HepG2 (cell line): ENCODE measurements at regions not wholly inside any gene's neighbourhood (a gene's known extent, or its start where the extent isn't known, plus 50 kb on each side); places are given as distances from the start of the nearest gene placed in this dataset.

Source experiments
- ATAC-seq: fragments of 200-7000 bp; cut with Tn5 transposase; 3 replicates; pipeline ENCODE4 v1.9.1; 2020; ENCODE audit warnings: mild to moderate bottlenecking, moderate library complexity
- BruUV-seq: library from RNA; stranded (reverse); fragments of 400-500 nt; replicated peaks from 2 replicates; lab custom pipeline; 2021; lab: Mats Ljungman, UMichigan
- CTCF ChIA-PET: fragments of 300-600 bp; formaldehyde crosslinking; extraction: SDS; loops from one replicate; lab custom pipeline; 2021; ENCODE audit warnings: low total read pairs, inconsistent platforms, low intra/inter-chr PET ratio; lab: Yijun Ruan, JAX
- POLR2A ChIA-PET: fragments of 350-600 bp; sonication (Branson Sonifier 250); formaldehyde crosslinking; loops from one replicate; lab custom pipeline; 2020; ENCODE audit warnings: antibody characterized with exemption, inconsistent platforms; lab: Yijun Ruan, JAX
- DNase-seq: peaks from one replicate; pipeline ENCODE4 v3.0.0-alpha.2; 2015; ENCODE audit warnings: low spot score
- FAIRE-seq: peaks from 3 replicates; lab custom pipeline; 2011; peaks lifted over from hg19 to GRCh38; lab: Jason Lieb, UNC
- H2AFZ ChIP-seq: one replicate; pipeline ENCODE4 v1.6.1; 2011; ENCODE audit warnings: low read length, inconsistent platforms
- H3K27ac ChIP-seq: fragments of 300-600 bp; 3 replicates; pipeline ENCODE4 v1.8.0; 2011; ENCODE audit warnings: mixed run types, mild to moderate bottlenecking, mixed read lengths, low read length, inconsistent platforms; ENCODE audit not compliant: insufficient read depth; ENCODE audit errors: extremely low read length
- H3K27me3 ChIP-seq, 2 experiments: fragments of 200-600 bp in 1 of 2; 2 replicates in 1 of 2; 3 replicates in 1 of 2; pipeline versions ENCODE4 v1.6.0 to v1.8.0; 2011; ENCODE audit warnings: low read length in 2 of 2, mild to moderate bottlenecking in 2 of 2, moderate library complexity in 2 of 2, inconsistent platforms in 1 of 2; ENCODE audit not compliant: insufficient read depth in 2 of 2, control insufficient read depth in 1 of 2
- H3K36me3 ChIP-seq, 2 experiments: fragments of 200-600 bp in 1 of 2; replicated peaks in 1 of 2; 2 replicates in 1 of 2; 3 replicates in 1 of 2; pipeline versions ENCODE4 v1.5.1 to v1.8.0; 2011; ENCODE audit warnings: low read length in 2 of 2, inconsistent platforms in 1 of 2; ENCODE audit not compliant: insufficient read depth in 2 of 2, control insufficient read depth in 1 of 2
- H3K4me1 ChIP-seq: 2 replicates; pipeline ENCODE4 v1.5.1; 2012; ENCODE audit warnings: low read length, inconsistent platforms; ENCODE audit not compliant: insufficient read depth
- H3K4me2 ChIP-seq: 2 replicates; pipeline ENCODE4 v1.6.0; 2011; ENCODE audit warnings: low read depth, low read length, inconsistent platforms
- H3K4me3 ChIP-seq, 3 experiments: fragments of 200-600 bp in 1 of 3; sonication (generic), shearing (Covaris generic) in 1 of 3; replicated peaks in 1 of 3; 2 replicates each; pipeline ENCODE4 v1.5.1; 2011 to 2016; ENCODE audit warnings: low read length in 3 of 3, inconsistent platforms in 2 of 3, low read depth in 2 of 3, mild to moderate bottlenecking in 2 of 3, control low read depth in 1 of 3, mixed read lengths in 1 of 3; ENCODE audit not compliant: insufficient read depth in 1 of 3
- H3K79me2 ChIP-seq: one replicate; pipeline ENCODE4 v1.6.1; 2011; ENCODE audit warnings: low read length, inconsistent platforms; ENCODE audit not compliant: insufficient read depth
- H3K9ac ChIP-seq: 2 replicates; pipeline ENCODE4 v1.6.0; 2011; ENCODE audit warnings: mild to moderate bottlenecking, low read depth, low read length, inconsistent platforms; ENCODE audit not compliant: insufficient read depth
- H3K9me3 ChIP-seq: 2 replicates; pipeline ENCODE4 v1.5.1; 2012; ENCODE audit warnings: mild to moderate bottlenecking, low read length
- H4K20me1 ChIP-seq: 2 replicates; pipeline ENCODE4 v1.6.0; 2011; ENCODE audit warnings: inconsistent platforms, mild to moderate bottlenecking, low read length, moderate library complexity; ENCODE audit not compliant: insufficient read depth
- ATRX ChIP-seq: sonication (generic); formaldehyde crosslinking; IDR thresholded peaks from 2 replicates; pipeline ENCODE4 v1.4.0; 2020; ENCODE audit warnings: missing genetic modification reagents, borderline replicate concordance
- DMAP1 ChIP-seq: IDR thresholded peaks from 2 replicates; pipeline ENCODE4 v1.6.1; 2016
- HDAC6 ChIP-seq: fragments of 200-600 bp; sonication (generic); IDR thresholded peaks from 2 replicates; pipeline ENCODE4 v1.7.0; 2017; ENCODE audit warnings: mild to moderate bottlenecking, antibody characterized with exemption, low read length, low read depth
- HNRNPK ChIP-seq: fragments of 200-400 bp; formaldehyde crosslinking; IDR thresholded peaks from 2 replicates; pipeline ENCODE4 v1.6.1; 2018; ENCODE audit warnings: low read length, low read depth, moderate library complexity, mild to moderate bottlenecking; ENCODE audit not compliant: poor library complexity, severe bottlenecking
- HNRNPLL ChIP-seq: fragments of 200-400 bp; formaldehyde crosslinking; IDR thresholded peaks from 2 replicates; pipeline ENCODE4 v1.6.1; 2017; ENCODE audit warnings: mild to moderate bottlenecking, low read depth, low read length; ENCODE audit not compliant: poor library complexity, severe bottlenecking
- KDM3A ChIP-seq: IDR thresholded peaks from 2 replicates; pipeline ENCODE4 v1.6.1; 2018; ENCODE audit warnings: low read depth, missing compliant biosample characterization
- PAF1 ChIP-seq: IDR thresholded peaks from 2 replicates; pipeline ENCODE4 v1.6.1; 2016; ENCODE audit warnings: missing genetic modification reagents, missing compliant biosample characterization
- REPIN1 ChIP-seq: sonication (generic); formaldehyde crosslinking; IDR thresholded peaks from 2 replicates; pipeline ENCODE4 v1.8.0; 2022; ENCODE audit warnings: missing genetic modification reagents, low read depth, mild to moderate bottlenecking, borderline replicate concordance
- RORA ChIP-seq: sonication (generic); formaldehyde crosslinking; IDR thresholded peaks from 2 replicates; pipeline ENCODE4 v1.5.0; 2020; ENCODE audit warnings: mild to moderate bottlenecking, missing genetic modification reagents, moderate library complexity
- TAF15 ChIP-seq: fragments of 200-400 bp; formaldehyde crosslinking; IDR thresholded peaks from one replicate; pipeline ENCODE4 v1.6.1; 2018; ENCODE audit warnings: mild to moderate bottlenecking, low read depth, low read length; ENCODE audit not compliant: poor library complexity, severe bottlenecking
- TCF7L2 ChIP-seq: IDR thresholded peaks from 2 replicates; pipeline ENCODE4 v1.6.1; 2011; ENCODE audit warnings: mild to moderate bottlenecking, low read depth, low read length, moderate library complexity
- ZNF124 ChIP-seq: sonication (generic); formaldehyde crosslinking; IDR thresholded peaks from 2 replicates; pipeline ENCODE4 v1.4.0; 2020; ENCODE audit warnings: missing genetic modification reagents
- ZNF17 ChIP-seq: sonication (generic); formaldehyde crosslinking; IDR thresholded peaks from 2 replicates; pipeline ENCODE4 v1.5.0; 2020; ENCODE audit warnings: mild to moderate bottlenecking, missing genetic modification reagents
- ZNF367 ChIP-seq: sonication (generic); formaldehyde crosslinking; IDR thresholded peaks from 2 replicates; pipeline ENCODE4 v1.4.0; 2020; ENCODE audit warnings: missing genetic modification reagents, borderline replicate concordance
- ZNF781 ChIP-seq: sonication (generic); formaldehyde crosslinking; IDR thresholded peaks from 2 replicates; pipeline ENCODE4 v1.5.1; 2020; ENCODE audit warnings: borderline replicate concordance, mild to moderate bottlenecking, missing genetic modification reagents; ENCODE audit errors: not compliant biosample characterization
- ZNF878 ChIP-seq: sonication (generic); formaldehyde crosslinking; IDR thresholded peaks from 2 replicates; pipeline ENCODE4 v1.8.1; 2023; ENCODE audit warnings: mild to moderate bottlenecking, missing genetic modification reagents, moderate library complexity
- ZSCAN30 ChIP-seq: sonication (generic); formaldehyde crosslinking; IDR thresholded peaks from 2 replicates; pipeline ENCODE4 v1.5.0; 2020; ENCODE audit warnings: mild to moderate bottlenecking, missing genetic modification reagents
- ZSCAN9 ChIP-seq: IDR thresholded peaks from 2 replicates; pipeline ENCODE4 v1.6.1; 2016; ENCODE audit warnings: borderline replicate concordance
- WGBS: methylation state at CpG from one replicate; pipeline ENCODE4 v1.1.6; 2017; ENCODE audit warnings: low lambda C conversion rate; 5-methylcytosine and 5-hydroxymethylcytosine counted together
- in situ Hi-C: cut with HindIII; loops from 2 replicates; pipeline ENCODE4 v1.10.0; 2017; ENCODE audit warnings: low pct_unique_long_range_greater_than_20kb; ENCODE audit not compliant: extremely low pct_ligation_motif_present
- intact Hi-C: fragments of 100-400 bp; cut with micrococcal nuclease; formaldehyde crosslinking; loops from one replicate; pipeline ENCODE4 v1.10.0; 2022; ENCODE audit not compliant: unreplicated experiment
- TF ChIP-seq, protein P1 (sequence below): sonication (generic); formaldehyde crosslinking; IDR thresholded peaks from 2 replicates; pipeline ENCODE4 v1.4.0; 2020; ENCODE audit warnings: mild to moderate bottlenecking, missing genetic modification reagents
- TF ChIP-seq, protein P2 (sequence below): sonication (generic); formaldehyde crosslinking; IDR thresholded peaks from 2 replicates; pipeline ENCODE4 v1.4.0; 2020; ENCODE audit warnings: missing genetic modification reagents, borderline replicate concordance

DNA sequence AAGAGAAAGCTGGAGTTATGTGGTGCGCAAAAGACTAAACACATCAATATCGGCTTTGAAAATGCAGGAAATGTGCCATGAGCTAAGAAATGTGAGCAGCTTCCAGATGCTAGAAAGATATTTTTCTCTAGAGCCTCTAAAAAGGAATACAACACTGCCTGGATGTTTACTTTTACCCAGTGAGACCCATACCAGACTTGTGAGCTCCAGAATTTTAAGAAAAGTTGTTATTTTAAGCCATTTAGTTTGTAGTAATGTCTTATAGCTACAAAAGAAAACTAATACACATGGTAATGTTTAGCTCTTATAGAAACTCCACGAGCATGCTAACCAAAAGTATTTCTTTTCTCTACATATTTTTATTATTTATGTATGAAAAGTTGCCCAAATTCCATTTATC is 1389.4 kb downstream of the C4orf33 start:
- no peak overlapping the region for H3K27ac ChIP-seq
- FAIRE-seq (no peak), DNase-seq (no peak), ATAC-seq (no peak)
- no peaks in the 10 kb centered on the region for H3K79me2 ChIP-seq
- no peaks in the 10 kb centered on the region for H3K27me3 ChIP-seq
- H3K9ac ChIP-seq = no peak overlapping the region
- ChIA-PET POLR2A (no interaction called here), CTCF (no interaction called here)
- intact Hi-C loops (no loop called here), in situ Hi-C loops (no loop called here)
- BruUV-seq = no TSS peak
- H3K4me3 ChIP-seq = no peak overlapping the region
- no peak overlapping the region for H3K4me2 ChIP-seq
- H4K20me1 ChIP-seq = no peaks in the 10 kb centered on the region
- H2AFZ ChIP-seq = no peak overlapping the region
- no peaks in the 10 kb centered on the region for H3K36me3 ChIP-seq
- no peaks in the 10 kb centered on the region for H3K9me3 ChIP-seq
- 33% methylated on average over 3 of the region's 3 CpGs for WGBS
- H3K4me1 ChIP-seq = no peaks in the 10 kb centered on the region
- no peak for TF ChIP-seq REPIN1 (CRISPR knock-in tag)
- TF ChIP-seq ZNF17 = no peak
- TF ChIP-seq ZSCAN9 (CRISPR knock-in tag) = no peak
- TF ChIP-seq ZNF878 (CRISPR knock-in tag) = no peak
- no peak for TF ChIP-seq ZSCAN30
- no peak for TF ChIP-seq TCF7L2
- TF ChIP-seq RORA (CRISPR knock-in tag) = no peak
- TF ChIP-seq ZNF367 (CRISPR knock-in tag) = no peak
- TF ChIP-seq, protein P1, sequence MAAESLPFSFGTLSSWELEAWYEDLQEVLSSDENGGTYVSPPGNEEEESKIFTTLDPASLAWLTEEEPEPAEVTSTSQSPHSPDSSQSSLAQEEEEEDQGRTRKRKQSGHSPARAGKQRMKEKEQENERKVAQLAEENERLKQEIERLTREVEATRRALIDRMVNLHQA (CRISPR knock-in tag) = no peak

DNA sequence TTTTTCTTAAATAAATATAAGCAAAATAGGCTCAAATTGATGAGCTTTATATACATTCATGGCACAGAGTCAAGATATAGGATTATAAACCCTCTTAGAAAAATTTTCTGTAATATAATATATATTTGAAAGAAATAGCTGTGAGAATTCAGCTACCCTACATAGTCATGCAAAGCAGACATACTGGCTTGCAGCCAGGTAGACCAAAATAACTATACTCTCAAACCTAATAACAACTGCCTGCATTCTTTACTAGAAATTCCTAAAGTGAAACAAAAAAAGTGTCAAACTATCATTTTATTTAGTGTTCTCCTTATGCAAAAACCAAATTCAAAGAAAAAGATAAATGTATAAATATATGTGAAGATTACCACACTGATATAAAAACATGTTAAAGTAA is 1390.2 kb downstream of the C4orf33 start:
- H4K20me1 ChIP-seq = no peaks in the 10 kb centered on the region
- no peak overlapping the region for H3K27ac ChIP-seq
- no peaks in the 10 kb centered on the region for H3K4me1 ChIP-seq
- no peak overlapping the region for H3K9ac ChIP-seq
- ChIA-PET CTCF (no interaction called here), POLR2A (no interaction called here)
- no peak overlapping the region for H3K4me3 ChIP-seq
- H3K27me3 ChIP-seq = no peaks in the 10 kb centered on the region
- in situ Hi-C loops (no loop called here), intact Hi-C loops (no loop called here)
- ATAC-seq = no peak
- DNase-seq = no peak
- no TSS peak for BruUV-seq
- H3K36me3 ChIP-seq = no peaks in the 10 kb centered on the region
- no peak for FAIRE-seq
- H3K4me2 ChIP-seq = no peak overlapping the region
- no peaks in the 10 kb centered on the region for H3K9me3 ChIP-seq
- H2AFZ ChIP-seq = no peak overlapping the region
- H3K79me2 ChIP-seq = no peaks in the 10 kb centered on the region
- TF ChIP-seq, protein P2, sequence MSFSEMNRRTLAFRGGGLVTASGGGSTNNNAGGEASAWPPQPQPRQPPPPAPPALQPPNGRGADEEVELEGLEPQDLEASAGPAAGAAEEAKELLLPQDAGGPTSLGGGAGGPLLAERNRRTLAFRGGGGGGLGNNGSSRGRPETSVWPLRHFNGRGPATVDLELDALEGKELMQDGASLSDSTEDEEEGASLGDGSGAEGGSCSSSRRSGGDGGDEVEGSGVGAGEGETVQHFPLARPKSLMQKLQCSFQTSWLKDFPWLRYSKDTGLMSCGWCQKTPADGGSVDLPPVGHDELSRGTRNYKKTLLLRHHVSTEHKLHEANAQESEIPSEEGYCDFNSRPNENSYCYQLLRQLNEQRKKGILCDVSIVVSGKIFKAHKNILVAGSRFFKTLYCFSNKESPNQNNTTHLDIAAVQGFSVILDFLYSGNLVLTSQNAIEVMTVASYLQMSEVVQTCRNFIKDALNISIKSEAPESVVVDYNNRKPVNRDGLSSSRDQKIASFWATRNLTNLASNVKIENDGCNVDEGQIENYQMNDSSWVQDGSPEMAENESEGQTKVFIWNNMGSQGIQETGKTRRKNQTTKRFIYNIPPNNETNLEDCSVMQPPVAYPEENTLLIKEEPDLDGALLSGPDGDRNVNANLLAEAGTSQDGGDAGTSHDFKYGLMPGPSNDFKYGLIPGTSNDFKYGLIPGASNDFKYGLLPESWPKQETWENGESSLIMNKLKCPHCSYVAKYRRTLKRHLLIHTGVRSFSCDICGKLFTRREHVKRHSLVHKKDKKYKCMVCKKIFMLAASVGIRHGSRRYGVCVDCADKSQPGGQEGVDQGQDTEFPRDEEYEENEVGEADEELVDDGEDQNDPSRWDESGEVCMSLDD (CRISPR knock-in tag) = no peak
- TF ChIP-seq HDAC6 = no peak
- TF ChIP-seq HNRNPK = no peak
- TF ChIP-seq ZNF781 (CRISPR knock-in tag) = no peak
- no peak for TF ChIP-seq HNRNPLL
- no peak for TF ChIP-seq KDM3A (CRISPR knock-in tag)
- no peak for TF ChIP-seq ZNF124
- TF ChIP-seq TAF15 = no peak
- TF ChIP-seq ATRX (CRISPR knock-in tag) = no peak
- no peak for TF ChIP-seq DMAP1 (CRISPR knock-in tag)
- TF ChIP-seq PAF1 (CRISPR knock-in tag) = no peak
